ENCODE measurements at regions not wholly inside any gene's neighbourhood (a gene's known extent, or its start where the extent isn't known, plus 50 kb on each side); places are given as distances from the start of the nearest gene placed in this dataset.

DNA sequence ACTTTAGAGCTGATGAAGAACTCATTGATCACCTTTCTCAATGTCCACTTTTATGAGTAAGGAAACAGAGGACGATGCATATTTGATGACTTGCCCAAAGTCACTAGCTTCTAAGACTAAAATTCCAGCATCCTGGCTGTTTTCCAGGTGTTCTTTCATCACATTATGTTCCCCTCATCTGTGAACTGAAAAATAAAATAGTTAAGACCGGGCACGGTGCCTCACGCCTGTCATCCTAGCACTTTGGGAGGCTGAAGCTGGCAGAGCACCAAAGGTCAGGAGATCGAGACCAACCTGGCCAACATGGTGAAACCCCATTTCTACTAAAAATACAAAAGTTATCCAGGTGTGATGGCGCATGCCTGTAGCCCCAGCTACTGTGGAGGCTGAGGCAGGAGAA, 297.5 kb downstream of the DUSP10 start:
- TF ChIP-seq, protein P1, sequence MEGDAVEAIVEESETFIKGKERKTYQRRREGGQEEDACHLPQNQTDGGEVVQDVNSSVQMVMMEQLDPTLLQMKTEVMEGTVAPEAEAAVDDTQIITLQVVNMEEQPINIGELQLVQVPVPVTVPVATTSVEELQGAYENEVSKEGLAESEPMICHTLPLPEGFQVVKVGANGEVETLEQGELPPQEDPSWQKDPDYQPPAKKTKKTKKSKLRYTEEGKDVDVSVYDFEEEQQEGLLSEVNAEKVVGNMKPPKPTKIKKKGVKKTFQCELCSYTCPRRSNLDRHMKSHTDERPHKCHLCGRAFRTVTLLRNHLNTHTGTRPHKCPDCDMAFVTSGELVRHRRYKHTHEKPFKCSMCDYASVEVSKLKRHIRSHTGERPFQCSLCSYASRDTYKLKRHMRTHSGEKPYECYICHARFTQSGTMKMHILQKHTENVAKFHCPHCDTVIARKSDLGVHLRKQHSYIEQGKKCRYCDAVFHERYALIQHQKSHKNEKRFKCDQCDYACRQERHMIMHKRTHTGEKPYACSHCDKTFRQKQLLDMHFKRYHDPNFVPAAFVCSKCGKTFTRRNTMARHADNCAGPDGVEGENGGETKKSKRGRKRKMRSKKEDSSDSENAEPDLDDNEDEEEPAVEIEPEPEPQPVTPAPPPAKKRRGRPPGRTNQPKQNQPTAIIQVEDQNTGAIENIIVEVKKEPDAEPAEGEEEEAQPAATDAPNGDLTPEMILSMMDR (optimal IDR thresholded peaks at IDR 0.05 in 1 of 3, IDR thresholded peaks at IDR 0.05 in 1 of 3, conservative IDR thresholded peaks at IDR 0.05 in 1 of 3; ENCODE audit: extremely low read depth in 1 of 3, insufficient read depth in 2 of 3, low read length in 3 of 3), result no peak
- TF ChIP-seq EZH2 (IDR thresholded peaks at IDR 0.05; ENCODE audit: low read length), result no peak
